Keratinocyte (primary cell): ENCODE measurements at regions not wholly inside any gene's neighbourhood (a gene's known extent, or its start where the extent isn't known, plus 50 kb on each side); places are given as distances from the start of the nearest gene placed in this dataset.

Experiments
- DNase-seq: peaks from one replicate; pipeline ENCODE4 v3.0.0-alpha.2; 2011; ENCODE audit warnings: low read depth, missing footprints, low spot score
- FAIRE-seq: peaks from 2 replicates; lab custom pipeline; 2011; peaks lifted over from hg19 to GRCh38; lab: Jason Lieb, UNC
- H2AFZ ChIP-seq: 2 replicates; pipeline ENCODE4 v1.6.0; 2012; ENCODE audit warnings: low read length, control low read depth, inconsistent platforms; ENCODE audit not compliant: control insufficient read depth
- H3K27ac ChIP-seq: 2 replicates; pipeline ENCODE4 v1.5.1; 2011; ENCODE audit warnings: low read length; ENCODE audit not compliant: control insufficient read depth, insufficient read depth
- H3K27me3 ChIP-seq: 3 replicates; pipeline ENCODE4 v1.6.0; 2011; ENCODE audit warnings: low read length; ENCODE audit not compliant: control insufficient read depth, insufficient read depth; ENCODE audit errors: extremely low read depth
- H3K36me3 ChIP-seq, 2 experiments: 2 replicates in 1 of 2; 3 replicates in 1 of 2; pipeline ENCODE4 v1.5.1; 2011; ENCODE audit warnings: low read length in 2 of 2, mild to moderate bottlenecking in 1 of 2; ENCODE audit not compliant: control insufficient read depth in 2 of 2, insufficient read depth in 2 of 2; ENCODE audit errors: extremely low read depth in 1 of 2
- H3K4me1 ChIP-seq: 3 replicates; pipeline ENCODE4 v1.5.1; 2011; ENCODE audit warnings: low read length; ENCODE audit not compliant: control insufficient read depth, insufficient read depth; ENCODE audit errors: extremely low read depth
- H3K4me2 ChIP-seq: 3 replicates; pipeline ENCODE4 v1.6.0; 2011; ENCODE audit warnings: low read depth, low read length; ENCODE audit not compliant: control insufficient read depth, insufficient read depth; ENCODE audit errors: extremely low read depth
- H3K4me3 ChIP-seq, 3 experiments: fragments of 200-600 bp in 1 of 3; sonication (generic) in 1 of 3; 2 replicates in 2 of 3; 3 replicates in 1 of 3; pipeline ENCODE4 v1.5.1; 2011 to 2016; ENCODE audit warnings: low read length in 3 of 3, mild to moderate bottlenecking in 3 of 3, control low read depth in 2 of 3, inconsistent platforms in 1 of 3, low read depth in 1 of 3, mixed read lengths in 1 of 3, mixed run types in 1 of 3, moderate library complexity in 1 of 3; ENCODE audit not compliant: control insufficient read depth in 2 of 3, insufficient read depth in 2 of 3; ENCODE audit errors: extremely low read depth in 1 of 3
- H3K79me2 ChIP-seq: 2 replicates; pipeline ENCODE4 v1.6.0; 2012; ENCODE audit warnings: low read length; ENCODE audit not compliant: control insufficient read depth, insufficient read depth
- H3K9ac ChIP-seq: 3 replicates; pipeline ENCODE4 v1.6.0; 2011; ENCODE audit warnings: low read length; ENCODE audit not compliant: control insufficient read depth, insufficient read depth; ENCODE audit errors: extremely low read depth
- H3K9me1 ChIP-seq: 3 replicates; pipeline ENCODE4 v1.6.0; 2011; ENCODE audit warnings: low read length; ENCODE audit not compliant: control insufficient read depth, insufficient read depth; ENCODE audit errors: extremely low read depth
- H3K9me3 ChIP-seq: 2 replicates; pipeline ENCODE4 v1.5.1; 2012; ENCODE audit warnings: low read depth, low read length; ENCODE audit not compliant: control insufficient read depth
- H4K20me1 ChIP-seq: 3 replicates; pipeline ENCODE4 v1.6.0; 2011; ENCODE audit warnings: low read length; ENCODE audit not compliant: control insufficient read depth, insufficient read depth; ENCODE audit errors: extremely low read depth
- CTCF ChIP-seq, 3 experiments: IDR thresholded peaks in 1 of 3; conservative IDR thresholded peaks in 1 of 3; optimal IDR thresholded peaks in 1 of 3; 2 replicates in 2 of 3; 3 replicates in 1 of 3; pipeline versions ENCODE3 to v1.5.1; 2011; ENCODE audit warnings: low read length in 3 of 3, mild to moderate bottlenecking in 3 of 3, moderate library complexity in 2 of 3, control low read depth in 1 of 3, inconsistent platforms in 1 of 3; ENCODE audit not compliant: insufficient read depth in 2 of 3; ENCODE audit errors: extremely low read depth in 1 of 3
- EZH2 ChIP-seq: IDR thresholded peaks from one replicate; pipeline ENCODE4 v1.6.1; 2012; ENCODE audit warnings: inconsistent platforms, mild to moderate bottlenecking, low read length, moderate library complexity
- dilution Hi-C: fragments of 300-500 bp; cut with MboI; formaldehyde crosslinking; loops from one replicate; pipeline ENCODE4 v1.7.0; 2020; ENCODE audit warnings: low sequenced_read_pairs; ENCODE audit not compliant: extremely low pct_ligation_motif_present

- FAIRE-seq (no peak), DNase-seq (no peak)
- H3K9ac ChIP-seq = no peak overlapping the region
- H2AFZ ChIP-seq = no peak overlapping the region
- no peaks in the 10 kb centered on the region for H3K79me2 ChIP-seq
- no peak overlapping the region for H3K27ac ChIP-seq
- H3K9me1 ChIP-seq = no peaks in the 10 kb centered on the region
- no peaks in the 10 kb centered on the region for H3K27me3 ChIP-seq
- H3K36me3 ChIP-seq = no peaks in the 10 kb centered on the region
- dilution Hi-C loops = no loop called here
- no peaks in the 10 kb centered on the region for H4K20me1 ChIP-seq
- no peak overlapping the region for H3K4me3 ChIP-seq
- H3K9me3 ChIP-seq = no peaks in the 10 kb centered on the region
- no peak overlapping the region for H3K4me2 ChIP-seq
- TF ChIP-seq EZH2 (no peak), CTCF (optimal IDR thresholded peaks at IDR 0.05 in 1 of 3, IDR thresholded peaks at IDR 0.05 in 1 of 3, conservative IDR thresholded peaks at IDR 0.05 in 1 of 3; ENCODE audit: extremely low read depth in 1 of 3, insufficient read depth in 2 of 3, low read length in 3 of 3) (no peak)
- no peaks in the 10 kb centered on the region for H3K4me1 ChIP-seq
Measured at GRCh38 chr12:128133321-128134073, 133.5 kb upstream of the TMEM132C start.

GRCh38 chr12:128137140-128137539 is 129.8 kb upstream of the TMEM132C start:
- no peaks in the 10 kb centered on the region for H4K20me1 ChIP-seq
- no peak overlapping the region for H3K4me3 ChIP-seq
- dilution Hi-C loops = no loop called here
- no peak overlapping the region for H3K4me2 ChIP-seq
- TF ChIP-seq EZH2 (no peak), CTCF (optimal IDR thresholded peaks at IDR 0.05 in 1 of 3, IDR thresholded peaks at IDR 0.05 in 1 of 3, conservative IDR thresholded peaks at IDR 0.05 in 1 of 3; ENCODE audit: extremely low read depth in 1 of 3, insufficient read depth in 2 of 3, low read length in 3 of 3) (no peak)
- no peak for DNase-seq
- H3K9me1 ChIP-seq = no peaks in the 10 kb centered on the region
- no peaks in the 10 kb centered on the region for H3K27me3 ChIP-seq
- no peak overlapping the region for H3K9ac ChIP-seq
- H3K9me3 ChIP-seq = no peaks in the 10 kb centered on the region
- no peaks in the 10 kb centered on the region for H3K36me3 ChIP-seq
- H2AFZ ChIP-seq = no peak overlapping the region
- no peak overlapping the region for H3K27ac ChIP-seq
- no peaks in the 10 kb centered on the region for H3K79me2 ChIP-seq
- no peak for FAIRE-seq
- no peaks in the 10 kb centered on the region for H3K4me1 ChIP-seq
